HG03571 (cell line): ENCODE measurements at regions not wholly inside any gene's neighbourhood (a gene's known extent, or its start where the extent isn't known, plus 50 kb on each side); places are given as distances from the start of the nearest gene placed in this dataset.
"Not testable (repeated sequence)": the region's sequence is repeated elsewhere in the genome, so short reads cannot be mapped to it uniquely, and the experiment has no call there.

ENCODE experiments used
- ATAC-seq: cut with Tn5 transposase; IDR thresholded peaks from one replicate; pipeline ENCODE4 v1.9.1; 2021; ENCODE audit not compliant: unreplicated experiment

- ATAC-seq: no peak
Measured at GRCh38 chr15:26261966-26262365, 398.8 kb upstream of the ATP10A start.

- no peak for ATAC-seq
Measured at GRCh38 chr15:26261413-26261812, 398.3 kb upstream of the ATP10A start.

GRCh38 chr15:26260517-26261133, 397.5 kb upstream of the ATP10A start:
- no peak for ATAC-seq

- no peak for ATAC-seq
Measured at GRCh38 chr15:26259581-26259980, 396.5 kb upstream of the ATP10A start.

DNA sequence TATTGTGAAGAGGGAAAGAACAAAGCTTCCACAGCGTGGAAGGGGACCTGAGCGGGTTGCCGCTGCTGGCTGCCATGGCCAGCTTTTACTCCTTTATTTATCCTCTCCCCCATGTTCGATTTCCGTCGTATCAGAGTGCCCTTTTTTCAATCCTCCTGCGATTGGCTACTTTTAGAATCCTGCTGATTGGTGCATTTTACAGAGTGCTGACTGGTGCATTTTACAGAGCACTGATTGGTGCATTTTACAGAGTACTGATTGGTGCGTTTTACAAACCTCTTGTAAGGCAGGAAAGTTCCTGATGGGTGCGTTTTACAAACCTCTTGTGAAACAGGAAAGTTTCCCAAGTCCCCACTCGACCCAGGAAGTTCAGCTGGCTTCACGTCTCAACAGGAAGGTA, 381.7 kb upstream of the ATP10A start:
- not testable (repeated sequence) for ATAC-seq

DNA sequence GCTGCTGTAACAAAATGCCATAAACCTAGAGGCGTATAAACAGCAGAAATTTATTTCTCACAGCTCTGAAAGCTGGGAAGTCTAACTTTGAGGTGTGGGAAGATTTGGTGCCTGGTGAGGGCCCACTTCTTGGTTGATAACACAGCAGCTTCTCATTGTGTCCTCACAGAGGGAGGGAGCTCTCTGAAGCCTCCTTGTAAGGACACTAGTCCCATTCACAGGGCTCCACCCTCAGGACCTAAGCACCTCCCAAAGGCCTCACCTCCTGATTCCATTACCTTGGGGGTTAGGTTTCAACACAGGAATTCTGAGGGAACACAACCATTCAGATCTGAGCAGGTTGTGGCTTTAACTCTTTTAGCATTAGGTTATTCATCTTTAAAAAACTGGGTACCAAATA, 380.3 kb upstream of the ATP10A start:
- ATAC-seq: no peak

DNA sequence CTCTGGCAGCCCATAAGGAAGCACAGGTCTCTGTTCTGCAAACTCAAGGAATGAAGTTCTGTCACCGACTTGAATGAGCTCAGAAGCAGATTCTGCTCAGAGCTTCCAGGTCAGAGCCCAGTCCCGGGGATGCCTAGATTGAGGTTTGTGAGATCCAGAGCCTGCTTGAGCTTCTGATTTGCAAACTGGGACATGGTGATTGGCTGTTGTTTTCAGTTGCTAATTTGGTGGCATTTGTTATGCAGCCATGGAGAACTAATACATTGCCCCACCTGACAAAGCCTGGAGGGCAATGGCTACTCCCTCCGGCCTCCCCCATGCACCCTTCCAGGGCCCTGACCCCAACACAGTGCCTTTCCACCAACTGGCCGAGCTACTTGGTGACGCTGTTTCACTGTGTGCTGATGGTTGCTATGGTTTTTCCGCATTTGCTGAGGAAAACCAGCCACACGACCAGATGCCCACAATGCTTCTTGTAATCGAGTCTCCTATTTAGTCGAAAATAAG, 379.5 kb upstream of the ATP10A start:
- no peak for ATAC-seq

DNA sequence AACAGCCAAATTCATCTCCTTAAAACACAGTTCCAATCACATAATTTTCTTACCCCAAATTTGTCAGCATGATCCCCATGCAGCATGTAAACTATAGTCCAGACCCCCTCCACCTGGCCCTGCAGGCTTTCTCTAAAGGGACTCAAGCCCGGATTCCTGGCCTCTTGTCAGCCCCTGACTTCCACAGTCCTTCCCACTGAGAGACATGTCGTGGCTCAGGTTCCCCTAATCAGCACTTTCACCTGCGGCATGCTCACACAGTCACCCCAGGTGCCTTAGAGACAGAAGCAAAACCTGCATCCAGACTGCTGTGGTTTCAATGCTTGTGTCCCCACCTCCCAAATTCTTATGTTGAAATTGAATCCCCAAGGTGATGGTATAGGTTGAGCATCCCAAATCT, 372.7 kb upstream of the ATP10A start:
- no peak for ATAC-seq

- no peak for ATAC-seq
Measured at GRCh38 chr15:26234976-26235767, 372.0 kb upstream of the ATP10A start.

DNA sequence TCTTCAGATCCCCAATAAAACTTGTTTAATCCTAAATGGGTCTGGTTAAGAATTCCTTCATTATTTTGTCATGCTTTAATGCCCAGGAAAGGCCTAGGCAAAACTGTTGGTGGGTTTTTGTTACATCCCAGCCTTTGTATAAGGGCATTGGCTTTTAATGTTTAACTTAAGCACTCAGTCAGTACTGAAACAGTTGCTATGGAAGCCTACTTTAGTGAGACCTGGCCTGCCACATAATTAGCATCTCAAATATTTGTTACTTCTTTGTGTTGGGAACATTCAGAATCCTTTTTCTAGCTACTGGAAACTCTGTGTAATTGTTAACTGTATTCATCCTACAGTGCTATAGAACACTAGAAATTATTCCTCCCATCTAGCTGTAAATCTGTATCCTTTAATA, 369.6 kb upstream of the ATP10A start:
- ATAC-seq: no peak

- no peak for ATAC-seq
Measured at GRCh38 chr15:26231096-26231495, 368.0 kb upstream of the ATP10A start.

DNA sequence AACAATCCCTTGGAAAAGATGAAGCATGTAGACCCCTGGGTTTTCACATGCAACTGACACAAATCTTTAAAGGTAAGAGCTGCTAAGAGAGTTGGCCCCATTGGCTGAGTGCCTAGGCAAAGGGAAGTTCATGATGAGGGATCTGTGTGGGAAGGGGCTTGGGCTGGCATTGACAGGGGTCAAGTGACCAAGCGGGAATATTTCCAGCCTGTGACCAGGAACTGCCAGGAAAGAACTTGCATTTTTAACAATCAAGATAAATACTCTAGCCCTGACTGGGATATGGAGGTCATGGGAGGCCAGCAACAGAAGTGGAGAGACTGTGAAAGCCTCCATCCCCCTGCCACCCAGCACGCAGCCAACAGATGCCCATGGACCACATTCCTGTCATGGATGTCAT, 361.1 kb upstream of the ATP10A start:
- ATAC-seq: no peak

DNA sequence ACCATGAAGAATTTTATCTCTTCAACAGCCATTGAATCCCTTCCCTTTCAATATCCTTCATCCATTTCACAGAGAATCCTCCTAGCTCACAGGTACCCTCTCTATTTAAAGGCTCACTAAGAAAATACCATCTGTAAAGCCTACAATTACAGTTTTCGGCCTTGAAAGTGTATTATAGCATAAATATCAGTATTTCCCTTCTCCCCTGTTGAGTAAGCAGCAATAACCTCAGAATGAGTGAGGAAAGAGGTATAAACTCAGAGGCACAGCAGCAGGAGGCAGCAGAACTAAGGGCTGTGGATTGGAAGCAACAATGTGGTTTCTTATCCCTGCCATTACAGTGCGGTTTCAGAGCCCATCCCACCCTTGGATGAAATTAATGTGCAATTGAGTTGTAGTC, 360.6 kb upstream of the ATP10A start:
- ATAC-seq: no peak

DNA sequence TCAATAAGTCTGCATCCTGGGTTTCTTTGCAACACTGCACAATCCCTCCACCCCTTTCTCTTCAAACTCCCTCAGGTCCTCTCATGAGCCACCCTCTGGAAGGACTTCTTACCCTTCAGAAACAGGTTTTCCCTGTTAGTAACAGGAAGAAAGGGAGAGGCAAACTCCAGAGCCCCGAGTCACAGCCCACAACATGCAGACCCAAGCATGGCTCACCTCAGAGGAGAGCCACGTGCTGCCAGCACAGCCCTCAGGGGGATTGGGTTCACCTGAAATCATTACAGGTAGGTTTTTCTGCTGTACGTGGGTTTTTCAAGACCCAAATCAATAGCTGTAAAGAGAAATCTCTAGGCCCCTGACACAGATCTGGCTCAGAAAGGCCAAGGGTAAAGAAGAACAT, 359.7 kb upstream of the ATP10A start:
- ATAC-seq: no peak

DNA sequence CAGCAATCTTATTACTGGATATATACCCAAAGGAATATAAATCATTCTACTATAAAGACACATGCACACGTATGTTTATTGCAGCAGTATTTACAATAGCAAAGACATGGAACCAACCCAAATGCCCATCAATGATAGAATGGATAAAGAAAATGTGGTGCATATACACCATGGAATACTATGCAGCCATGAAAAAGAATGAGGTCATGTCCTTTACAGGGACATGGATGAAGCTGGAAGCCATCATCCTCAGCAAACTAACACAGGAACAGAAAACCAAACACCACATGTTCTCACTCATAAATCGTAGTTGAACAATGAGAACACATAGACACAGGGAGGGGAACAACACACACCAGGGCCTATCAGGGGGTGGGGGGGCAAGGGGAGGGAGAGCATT, 353.9 kb upstream of the ATP10A start:
- not testable (repeated sequence) for ATAC-seq

GRCh38 chr15:26214290-26214689, 351.2 kb upstream of the ATP10A start:
- ATAC-seq: no peak

- ATAC-seq: no peak
Measured at GRCh38 chr15:26213427-26213826, 350.3 kb upstream of the ATP10A start.

DNA sequence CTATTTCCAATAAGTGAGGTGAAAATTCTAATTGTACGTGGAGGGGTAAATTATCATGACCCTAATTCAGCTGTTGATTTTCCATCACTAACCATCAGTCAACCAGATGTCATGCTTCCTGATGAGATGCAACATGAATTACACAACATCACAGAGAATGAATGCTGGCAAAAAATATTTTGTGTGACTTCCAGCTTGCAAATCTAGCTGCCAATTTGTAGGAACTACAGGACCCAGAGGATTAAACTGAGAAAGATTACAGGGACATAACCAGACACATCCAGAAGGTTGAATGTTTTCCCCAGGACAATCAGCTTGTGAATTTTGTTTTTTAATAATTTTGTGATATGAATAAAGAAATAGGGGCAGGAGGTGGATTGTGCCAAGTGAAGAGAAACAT, 349.0 kb upstream of the ATP10A start:
- ATAC-seq: no peak

DNA sequence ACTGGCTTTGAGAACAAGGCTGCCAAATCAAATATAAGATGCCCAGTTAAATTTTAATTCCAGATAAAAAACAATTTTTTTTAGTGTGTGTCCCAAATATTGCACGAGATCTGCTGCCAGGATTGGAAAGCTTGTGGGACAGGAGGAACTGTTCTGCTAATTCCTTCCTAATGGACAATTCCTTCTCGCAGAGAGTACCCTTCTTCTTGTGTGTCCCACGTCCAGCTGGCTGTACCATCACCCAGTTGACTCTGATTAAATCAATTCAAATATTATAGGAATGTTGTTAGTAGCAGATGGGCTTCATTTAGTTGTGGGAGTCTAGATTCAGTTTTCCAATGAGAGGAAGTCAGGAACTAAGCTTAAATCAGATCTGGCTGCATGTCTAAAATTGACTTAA, 347.9 kb upstream of the ATP10A start:
- no peak for ATAC-seq

DNA sequence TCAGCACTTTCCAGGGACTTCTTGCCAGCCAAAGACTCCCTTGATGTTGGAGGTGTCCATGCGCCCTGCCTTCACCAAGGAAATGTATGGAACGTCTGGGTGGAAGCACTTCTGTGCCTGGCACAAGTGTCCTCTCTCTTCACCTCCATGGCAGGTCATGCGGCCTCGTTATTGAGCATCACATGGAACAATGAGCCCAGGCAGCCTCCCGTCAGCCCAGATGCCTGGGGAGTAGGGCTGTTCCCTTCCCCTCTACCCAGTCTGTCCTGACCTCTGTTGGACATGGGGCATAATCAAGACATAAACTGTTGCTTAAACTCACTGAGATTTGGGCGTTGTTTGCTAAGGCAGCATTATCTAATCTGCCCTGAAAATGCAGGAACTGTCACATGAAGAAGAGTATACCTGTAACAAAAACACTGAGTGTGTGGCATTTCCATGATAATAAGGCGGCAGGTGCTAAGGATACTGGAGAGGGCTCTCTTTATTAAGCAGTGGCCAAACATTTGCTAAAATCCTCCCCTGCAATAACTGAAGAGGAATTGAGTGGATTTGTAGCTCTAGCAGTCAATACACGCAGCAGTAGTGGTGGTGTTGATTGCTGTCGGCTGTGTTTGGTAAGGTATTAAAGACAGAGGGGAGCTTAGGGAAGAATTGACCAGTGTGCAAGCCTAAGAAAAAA, 338.2 kb upstream of the ATP10A start:
- ATAC-seq: no peak

DNA sequence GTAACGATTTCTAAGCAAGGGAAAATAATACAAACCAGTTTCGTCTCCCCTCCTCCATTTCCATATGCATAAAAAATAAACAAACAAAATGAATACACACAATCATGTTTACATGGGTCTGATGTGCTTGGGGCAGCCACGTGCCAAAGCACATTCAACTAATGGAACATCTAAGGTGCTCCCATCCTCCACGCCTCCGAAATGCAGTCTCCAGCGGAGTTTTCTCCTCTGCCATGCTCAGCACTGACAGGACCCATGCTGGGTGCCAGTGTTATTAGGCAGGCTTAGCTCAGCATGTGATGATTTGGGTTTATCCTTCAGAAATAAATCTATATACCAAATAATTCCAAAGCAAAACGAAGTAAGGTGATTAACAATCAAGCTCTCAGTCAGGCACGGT, 337.3 kb upstream of the ATP10A start:
- no peak for ATAC-seq

DNA sequence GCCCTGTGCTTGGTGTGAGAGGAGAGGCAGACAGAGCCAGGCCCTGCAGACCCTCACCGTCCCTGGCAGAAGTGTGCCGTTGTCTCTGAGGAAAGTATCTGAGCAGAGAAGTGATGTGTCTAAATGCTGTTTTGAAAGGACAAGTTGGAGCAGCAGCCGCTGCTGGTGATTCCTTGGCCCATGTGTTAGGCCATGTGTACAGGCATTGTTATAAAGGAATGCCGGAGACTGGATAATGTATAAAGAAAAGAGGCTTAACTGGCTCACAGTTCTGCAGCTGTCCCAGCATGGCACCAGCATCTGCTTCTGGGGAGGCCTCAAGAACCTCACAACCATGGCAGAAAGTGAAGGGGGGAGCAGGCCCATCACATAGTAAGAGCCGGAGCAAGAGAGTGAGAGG, 334.6 kb upstream of the ATP10A start:
- ATAC-seq: no peak
